Erythroblast (primary cell): ENCODE measurements at regions not wholly inside any gene's neighbourhood (a gene's known extent, or its start where the extent isn't known, plus 50 kb on each side); places are given as distances from the start of the nearest gene placed in this dataset.
A peak's percentile ranks its signal among the peaks of the same experiment; 100 is the strongest.
"Not testable (repeated sequence)": the region's sequence is repeated elsewhere in the genome, so short reads cannot be mapped to it uniquely, and the experiment has no call there.

Experiments
- DNase-seq, 2 experiments: peaks; one replicate each; lab custom pipeline; 2025; lab: John Stamatoyannopoulos, UW
- GATA1 ChIP-seq: IDR thresholded peaks from 2 replicates; pipeline ENCODE4 v1.6.1; 2011; ENCODE audit warnings: low read depth, mild to moderate bottlenecking, control low read depth, low read length, moderate library complexity
- POLR2A ChIP-seq: IDR thresholded peaks from 2 replicates; pipeline ENCODE4 v1.6.1; 2011; ENCODE audit warnings: mild to moderate bottlenecking, low read length

GRCh38 chr2:14899621-14900414, 267.3 kb downstream of the LRATD1 start:
- no peak for DNase-seq
- TF ChIP-seq POLR2A (no peak), GATA1 (no peak)

- no peak for DNase-seq
- TF ChIP-seq GATA1 (no peak), POLR2A (no peak)
Measured at GRCh38 chr2:14901737-14902136, 269.2 kb downstream of the LRATD1 start.

GRCh38 chr2:14902953-14903352, 270.4 kb downstream of the LRATD1 start:
- no peak for DNase-seq
- TF ChIP-seq GATA1 (no peak), POLR2A (no peak)

- peak; percentile 70 to 82 for DNase-seq
- TF ChIP-seq GATA1 (no peak), POLR2A (no peak)
Measured at GRCh38 chr2:14903709-14904374, 271.3 kb downstream of the LRATD1 start.

GRCh38 chr2:14904378-14904777, 271.9 kb downstream of the LRATD1 start:
- DNase-seq, result not testable (repeated sequence)

- no peak for DNase-seq
- TF ChIP-seq POLR2A (no peak), GATA1 (no peak)
Measured at GRCh38 chr2:14905571-14905970, 273.1 kb downstream of the LRATD1 start.

GRCh38 chr2:14907014-14907612, 274.6 kb downstream of the LRATD1 start:
- DNase-seq, result peak; percentile 3 to 4
- TF ChIP-seq POLR2A (no peak), GATA1 (no peak)

- TF ChIP-seq POLR2A, result no peak
- TF ChIP-seq GATA1, result no peak
- DNase-seq, result no peak
Measured at GRCh38 chr2:14909795-14910194, 277.3 kb downstream of the LRATD1 start.

GRCh38 chr2:14910654-14911053, 278.1 kb downstream of the LRATD1 start:
- DNase-seq, result no peak
- TF ChIP-seq POLR2A, result no peak

GRCh38 chr2:14915983-14916382, 283.5 kb downstream of the LRATD1 start:
- no peak for DNase-seq
- no peak for TF ChIP-seq POLR2A
- TF ChIP-seq GATA1, result no peak

- TF ChIP-seq GATA1, result no peak
- no peak for TF ChIP-seq POLR2A
- no peak for DNase-seq
Measured at GRCh38 chr2:14923820-14924580, 291.5 kb downstream of the LRATD1 start.

GRCh38 chr2:14925471-14925870, 293.0 kb downstream of the LRATD1 start:
- DNase-seq, result no peak
- no peak for TF ChIP-seq GATA1
- TF ChIP-seq POLR2A, result no peak

GRCh38 chr2:14927021-14927564, 294.6 kb downstream of the LRATD1 start:
- no peak for DNase-seq
- TF ChIP-seq POLR2A, result no peak
- TF ChIP-seq GATA1, result no peak

- DNase-seq, result no peak
- no peak for TF ChIP-seq GATA1
- TF ChIP-seq POLR2A, result no peak
Measured at GRCh38 chr2:14928056-14928455, 295.5 kb downstream of the LRATD1 start.
